Chondrocyte (in vitro differentiated cells): ENCODE measurements at regions not wholly inside any gene's neighbourhood (a gene's known extent, or its start where the extent isn't known, plus 50 kb on each side); places are given as distances from the start of the nearest gene placed in this dataset.

Experiments used
- DNase-seq: peaks from one replicate; pipeline ENCODE4 v3.0.0; 2021; ENCODE audit warnings: mixed read lengths, low spot score
- H3K27ac Mint-ChIP-seq: one replicate; pipeline ENCODE4 v1.8.0; 2021; ENCODE audit warnings: mild to moderate bottlenecking, moderate library complexity, mixed read lengths; ENCODE audit not compliant: unreplicated experiment
- H3K27me3 Mint-ChIP-seq: 2 replicates; pipeline ENCODE4 v1.8.0; 2021; ENCODE audit warnings: low read depth, mixed read lengths
- H3K36me3 Mint-ChIP-seq: 2 replicates; pipeline ENCODE4 v1.8.0; 2021; ENCODE audit warnings: low read depth, mixed read lengths
- H3K4me1 Mint-ChIP-seq: 2 replicates; pipeline ENCODE4 v1.8.0; 2021; ENCODE audit warnings: low read depth, mild to moderate bottlenecking, mixed read lengths
- H3K4me3 Mint-ChIP-seq: one replicate; pipeline ENCODE4 v1.8.0; 2021; ENCODE audit warnings: mild to moderate bottlenecking, moderate library complexity, mixed read lengths; ENCODE audit not compliant: unreplicated experiment
- H3K9me3 Mint-ChIP-seq: 2 replicates; pipeline ENCODE4 v1.8.0; 2021; ENCODE audit warnings: low read depth, mixed read lengths
- CTCF ChIP-seq: fragments of 200-600 bp; sonication (generic); IDR thresholded peaks from 2 replicates; pipeline ENCODE4 v1.5.0; 2021; ENCODE audit warnings: antibody characterized with exemption, mild to moderate bottlenecking, moderate library complexity

- Mint-ChIP-seq H3K27ac (no peak overlapping the region), H3K27me3 (no peaks in the 10 kb centered on the region), H3K9me3 (peaks cover 6% of the 10 kb centered on the region), H3K36me3 (peaks cover 1% of the 10 kb centered on the region), H3K4me3 (no peak overlapping the region), H3K4me1 (peaks cover 9% of the 10 kb centered on the region)
- DNase-seq, result no peak
- TF ChIP-seq CTCF, result no peak
Observed at GRCh38 chr5:112086740-112087139, 329.7 kb upstream of the NREP start.

DNA sequence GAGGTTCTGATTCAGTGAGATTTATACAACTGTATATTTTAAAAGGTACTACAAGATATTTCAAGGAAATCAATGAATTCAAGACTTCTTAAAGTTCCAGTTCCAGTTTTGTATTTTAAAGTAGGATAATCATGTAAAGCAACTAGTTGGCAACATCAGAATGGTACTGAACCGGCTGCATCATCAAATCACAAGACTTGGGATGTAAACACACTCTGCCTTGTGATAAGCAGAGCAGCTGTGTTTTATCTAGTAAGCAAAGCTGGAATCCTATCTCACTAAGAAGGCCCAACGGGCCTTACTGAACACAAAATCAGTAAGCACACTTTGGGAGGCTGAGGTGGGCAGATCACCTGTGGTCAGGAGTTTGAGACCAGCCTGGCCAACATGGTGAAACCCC is 327.2 kb upstream of the NREP start:
- Mint-ChIP-seq H3K4me3 (no peak overlapping the region), H3K27me3 (no peaks in the 10 kb centered on the region), H3K27ac (no peak overlapping the region), H3K4me1 (peaks cover 9% of the 10 kb centered on the region), H3K9me3 (peaks cover 6% of the 10 kb centered on the region), H3K36me3 (peaks cover 1% of the 10 kb centered on the region)
- DNase-seq, result no peak
- no peak for TF ChIP-seq CTCF

DNA sequence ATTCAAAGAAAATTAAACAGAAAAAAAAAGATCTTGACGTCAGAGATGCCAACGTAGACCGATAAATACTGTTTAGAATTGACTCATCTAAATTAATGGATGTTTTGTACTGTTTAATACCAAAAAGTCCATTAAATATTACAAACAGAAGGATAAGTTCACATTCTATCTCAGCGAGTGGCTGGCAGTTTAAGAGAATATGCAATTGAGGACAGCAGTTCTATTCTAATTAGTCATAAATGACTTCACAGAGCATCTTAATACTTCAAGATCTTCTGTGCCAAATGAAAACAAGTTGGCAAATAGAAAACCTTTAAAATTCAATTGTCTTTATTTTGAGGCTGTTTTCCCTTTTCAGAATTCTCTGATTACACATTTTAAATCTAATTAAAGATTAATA is 326.6 kb upstream of the NREP start:
- H3K27ac Mint-ChIP-seq, result no peak overlapping the region
- DNase-seq, result no peak
- peaks cover 1% of the 10 kb centered on the region for H3K36me3 Mint-ChIP-seq
- peaks cover 9% of the 10 kb centered on the region for H3K4me1 Mint-ChIP-seq
- no peak for TF ChIP-seq CTCF
- H3K9me3 Mint-ChIP-seq, result peaks cover 6% of the 10 kb centered on the region
- H3K27me3 Mint-ChIP-seq, result no peaks in the 10 kb centered on the region
- no peak overlapping the region for H3K4me3 Mint-ChIP-seq

DNA sequence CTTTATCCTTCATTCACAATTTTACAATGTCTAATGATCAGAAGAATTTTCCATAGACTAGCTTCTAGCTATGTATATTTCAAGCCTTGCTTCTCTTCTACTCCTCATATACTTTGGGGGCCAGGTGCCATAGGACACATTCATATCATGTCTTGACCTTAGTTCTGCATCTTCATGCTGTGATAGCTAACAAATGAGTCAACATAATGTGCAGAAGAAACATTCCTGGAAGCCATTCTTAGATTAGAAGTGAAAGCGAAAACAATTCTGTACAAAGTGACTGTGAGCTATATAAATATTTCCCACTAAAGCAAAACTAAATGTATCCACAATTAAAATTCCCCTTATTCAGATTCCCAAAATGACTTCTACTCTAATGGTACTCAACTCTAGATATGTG is 320.2 kb upstream of the NREP start:
- H3K4me1 Mint-ChIP-seq, result peaks cover 7% of the 10 kb centered on the region
- no peak for TF ChIP-seq CTCF
- H3K9me3 Mint-ChIP-seq, result peaks cover 3% of the 10 kb centered on the region
- no peak overlapping the region for H3K4me3 Mint-ChIP-seq
- no peaks in the 10 kb centered on the region for H3K36me3 Mint-ChIP-seq
- DNase-seq, result no peak
- no peaks in the 10 kb centered on the region for H3K27me3 Mint-ChIP-seq
- H3K27ac Mint-ChIP-seq, result no peak overlapping the region

GRCh38 chr5:112070022-112070421 is 313.0 kb upstream of the NREP start:
- DNase-seq, result no peak
- no peak overlapping the region for H3K27ac Mint-ChIP-seq
- H3K4me3 Mint-ChIP-seq, result no peak overlapping the region
- no peaks in the 10 kb centered on the region for H3K4me1 Mint-ChIP-seq
- H3K36me3 Mint-ChIP-seq, result no peaks in the 10 kb centered on the region
- no peak for TF ChIP-seq CTCF
- H3K9me3 Mint-ChIP-seq, result no peaks in the 10 kb centered on the region
- no peaks in the 10 kb centered on the region for H3K27me3 Mint-ChIP-seq
